NCI-H526 treated with DMSO at 0.1 percent for 48 hours (cell line): ENCODE measurements at regions not wholly inside any gene's neighbourhood (a gene's known extent, or its start where the extent isn't known, plus 50 kb on each side); places are given as distances from the start of the nearest gene placed in this dataset.
"Not testable (repeated sequence)": the region's sequence is repeated elsewhere in the genome, so short reads cannot be mapped to it uniquely, and the experiment has no call there.

Experiments
- DNase-seq: peaks from one replicate; lab custom pipeline; 2025; lab: John Stamatoyannopoulos, UW

- no peak for DNase-seq
Observed at GRCh38 chr9:38126730-38127129, 57.7 kb upstream of the SHB start.

GRCh38 chr9:38125889-38126288, 56.9 kb upstream of the SHB start:
- no peak for DNase-seq

GRCh38 chr9:38123359-38123758, 54.3 kb upstream of the SHB start:
- DNase-seq = not testable (repeated sequence)

- DNase-seq = no peak
Observed at GRCh38 chr9:38120961-38121360, 51.9 kb upstream of the SHB start.

- no peak for DNase-seq
Observed at GRCh38 chr9:38119560-38120236, 50.7 kb upstream of the SHB start.

- DNase-seq = no peak
Observed at GRCh38 chr9:38118862-38119438, 49.9 kb upstream of the SHB start.
